ENCODE measurements at regions not wholly inside any gene's neighbourhood (a gene's known extent, or its start where the extent isn't known, plus 50 kb on each side); places are given as distances from the start of the nearest gene placed in this dataset.
"Not testable (repeated sequence)": the region's sequence is repeated elsewhere in the genome, so short reads cannot be mapped to it uniquely, and the experiment has no call there.

DNA sequence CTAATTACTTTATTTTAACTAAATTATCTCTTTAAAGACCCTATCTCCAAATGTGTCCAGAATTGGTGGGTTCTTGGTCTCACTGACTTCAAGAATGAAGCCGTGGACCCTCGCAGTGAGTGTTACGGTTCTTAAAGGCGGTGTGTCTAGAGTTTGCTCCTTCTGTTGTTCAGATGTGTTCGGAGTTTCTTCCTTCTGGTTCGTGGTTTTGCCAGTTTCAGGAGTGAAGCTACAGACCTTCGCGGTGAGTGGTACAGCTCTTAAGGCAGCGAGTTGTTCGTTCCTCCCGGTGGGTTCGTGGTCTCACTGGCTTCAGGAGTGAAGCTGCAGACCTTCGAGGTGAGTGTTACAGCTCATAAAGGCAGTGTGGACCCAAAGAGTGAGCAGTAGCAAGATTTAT is 77.5 kb upstream of the RGS1 start:
- not testable (repeated sequence) for TF ChIP-seq RCOR1 (IDR thresholded peaks at IDR 0.05; ENCODE audit: low read depth, low read length); EHF (CRISPR knock-in tag; IDR thresholded peaks at IDR 0.05); MAZ (IDR thresholded peaks at IDR 0.05; ENCODE audit: borderline replicate concordance, low read depth, low read length); CEBPB (IDR thresholded peaks at IDR 0.05); POLR2A (IDR thresholded peaks at IDR 0.05; ENCODE audit: low read length); TFCP2L1 (CRISPR knock-in tag; IDR thresholded peaks at IDR 0.05); RARB (CRISPR knock-in tag; IDR thresholded peaks at IDR 0.05); SMC3 (IDR thresholded peaks at IDR 0.05); JUNB (IDR thresholded peaks at IDR 0.05); MAFK (IDR thresholded peaks at IDR 0.05; ENCODE audit: partially characterized antibody); MYC (IDR thresholded peaks at IDR 0.05; ENCODE audit: borderline replicate concordance, low read length)
- TF ChIP-seq, protein P1, sequence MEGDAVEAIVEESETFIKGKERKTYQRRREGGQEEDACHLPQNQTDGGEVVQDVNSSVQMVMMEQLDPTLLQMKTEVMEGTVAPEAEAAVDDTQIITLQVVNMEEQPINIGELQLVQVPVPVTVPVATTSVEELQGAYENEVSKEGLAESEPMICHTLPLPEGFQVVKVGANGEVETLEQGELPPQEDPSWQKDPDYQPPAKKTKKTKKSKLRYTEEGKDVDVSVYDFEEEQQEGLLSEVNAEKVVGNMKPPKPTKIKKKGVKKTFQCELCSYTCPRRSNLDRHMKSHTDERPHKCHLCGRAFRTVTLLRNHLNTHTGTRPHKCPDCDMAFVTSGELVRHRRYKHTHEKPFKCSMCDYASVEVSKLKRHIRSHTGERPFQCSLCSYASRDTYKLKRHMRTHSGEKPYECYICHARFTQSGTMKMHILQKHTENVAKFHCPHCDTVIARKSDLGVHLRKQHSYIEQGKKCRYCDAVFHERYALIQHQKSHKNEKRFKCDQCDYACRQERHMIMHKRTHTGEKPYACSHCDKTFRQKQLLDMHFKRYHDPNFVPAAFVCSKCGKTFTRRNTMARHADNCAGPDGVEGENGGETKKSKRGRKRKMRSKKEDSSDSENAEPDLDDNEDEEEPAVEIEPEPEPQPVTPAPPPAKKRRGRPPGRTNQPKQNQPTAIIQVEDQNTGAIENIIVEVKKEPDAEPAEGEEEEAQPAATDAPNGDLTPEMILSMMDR (IDR thresholded peaks at IDR 0.05) = not testable (repeated sequence)
- TF ChIP-seq, protein P2, sequence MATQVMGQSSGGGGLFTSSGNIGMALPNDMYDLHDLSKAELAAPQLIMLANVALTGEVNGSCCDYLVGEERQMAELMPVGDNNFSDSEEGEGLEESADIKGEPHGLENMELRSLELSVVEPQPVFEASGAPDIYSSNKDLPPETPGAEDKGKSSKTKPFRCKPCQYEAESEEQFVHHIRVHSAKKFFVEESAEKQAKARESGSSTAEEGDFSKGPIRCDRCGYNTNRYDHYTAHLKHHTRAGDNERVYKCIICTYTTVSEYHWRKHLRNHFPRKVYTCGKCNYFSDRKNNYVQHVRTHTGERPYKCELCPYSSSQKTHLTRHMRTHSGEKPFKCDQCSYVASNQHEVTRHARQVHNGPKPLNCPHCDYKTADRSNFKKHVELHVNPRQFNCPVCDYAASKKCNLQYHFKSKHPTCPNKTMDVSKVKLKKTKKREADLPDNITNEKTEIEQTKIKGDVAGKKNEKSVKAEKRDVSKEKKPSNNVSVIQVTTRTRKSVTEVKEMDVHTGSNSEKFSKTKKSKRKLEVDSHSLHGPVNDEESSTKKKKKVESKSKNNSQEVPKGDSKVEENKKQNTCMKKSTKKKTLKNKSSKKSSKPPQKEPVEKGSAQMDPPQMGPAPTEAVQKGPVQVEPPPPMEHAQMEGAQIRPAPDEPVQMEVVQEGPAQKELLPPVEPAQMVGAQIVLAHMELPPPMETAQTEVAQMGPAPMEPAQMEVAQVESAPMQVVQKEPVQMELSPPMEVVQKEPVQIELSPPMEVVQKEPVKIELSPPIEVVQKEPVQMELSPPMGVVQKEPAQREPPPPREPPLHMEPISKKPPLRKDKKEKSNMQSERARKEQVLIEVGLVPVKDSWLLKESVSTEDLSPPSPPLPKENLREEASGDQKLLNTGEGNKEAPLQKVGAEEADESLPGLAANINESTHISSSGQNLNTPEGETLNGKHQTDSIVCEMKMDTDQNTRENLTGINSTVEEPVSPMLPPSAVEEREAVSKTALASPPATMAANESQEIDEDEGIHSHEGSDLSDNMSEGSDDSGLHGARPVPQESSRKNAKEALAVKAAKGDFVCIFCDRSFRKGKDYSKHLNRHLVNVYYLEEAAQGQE (IDR thresholded peaks at IDR 0.05) = not testable (repeated sequence)

All from A549 (cell line).